B cell (primary cell): ENCODE measurements at regions not wholly inside any gene's neighbourhood (a gene's known extent, or its start where the extent isn't known, plus 50 kb on each side); places are given as distances from the start of the nearest gene placed in this dataset.

Experiments used
- ATAC-seq: fragments of 200-7000 bp; cut with Tn5 transposase; one replicate; pipeline ENCODE4 v1.10.0; 2021; ENCODE audit warnings: low read depth, mild to moderate bottlenecking, moderate number of reproducible peaks, moderate library complexity
- CTCF ChIA-PET: fragments of 350-600 bp; sonication (Branson Sonifier 250); formaldehyde crosslinking; loops from one replicate; lab custom pipeline; 2021; ENCODE audit warnings: antibody characterized with exemption, inconsistent platforms; lab: Charles Lee
- POLR2A ChIA-PET: fragments of 350-600 bp; sonication (Branson Sonifier 250); formaldehyde crosslinking; loops from one replicate; lab custom pipeline; 2021; ENCODE audit warnings: antibody characterized with exemption; lab: Charles Lee
- DNase-seq: peaks from one replicate; pipeline ENCODE4 v3.0.0; 2013
- H2AFZ ChIP-seq: 2 replicates; pipeline ENCODE4 v1.6.1; 2012; ENCODE audit warnings: mild to moderate bottlenecking, low read depth, low read length; ENCODE audit not compliant: insufficient read depth, poor library complexity, severe bottlenecking
- H3K27ac ChIP-seq, 2 donors: 1 replicate in 1 of 2; 2 replicates in 1 of 2; pipeline ENCODE4 v1.5.1; 2012 to 2013; ENCODE audit warnings: low read length in 2 of 2, mild to moderate bottlenecking in 2 of 2, moderate library complexity in 1 of 2
- H3K27me3 ChIP-seq, 4 experiments: fragments of 200-600 bp in 1 of 4; sonication (generic) in 1 of 4; replicated peaks in 1 of 4; 1 replicate in 2 of 4; 2 replicates in 2 of 4; pipeline versions ENCODE4 v1.6.1 to v1.7.0; 2013 to 2016; ENCODE audit warnings: low read length in 3 of 4, mild to moderate bottlenecking in 2 of 4, mixed read lengths in 1 of 4, moderate library complexity in 1 of 4; ENCODE audit not compliant: insufficient read depth in 4 of 4, control insufficient read depth in 3 of 4; ENCODE audit errors: control extremely low read depth in 1 of 4
- H3K36me3 ChIP-seq, 2 experiments: replicated peaks in 1 of 2; 1 replicate in 1 of 2; 2 replicates in 1 of 2; pipeline versions ENCODE4 v1.6.1 to v1.7.1; 2013; ENCODE audit warnings: low read length in 1 of 2; ENCODE audit not compliant: insufficient read depth in 2 of 2, control insufficient read depth in 1 of 2; ENCODE audit errors: control extremely low read depth in 1 of 2, extremely low read depth in 1 of 2
- H3K4me1 ChIP-seq, 2 donors: fragments of 200-600 bp in 1 of 2; sonication (generic) in 1 of 2; 1 replicate in 1 of 2; 2 replicates in 1 of 2; pipeline versions ENCODE4 v1.5.1 to v1.6.1; 2013 to 2017; ENCODE audit warnings: low read length in 2 of 2; ENCODE audit not compliant: control insufficient read depth in 2 of 2, insufficient read depth in 2 of 2
- H3K4me2 ChIP-seq: replicated peaks from 2 replicates; pipeline ENCODE3; 2012; ENCODE audit warnings: mild to moderate bottlenecking, low read depth, low read length; ENCODE audit not compliant: poor library complexity, severe bottlenecking
- H3K4me3 ChIP-seq, 5 experiments: fragments of 200-600 bp in 1 of 5; sonication (generic) in 1 of 5; 1 replicate in 3 of 5; 2 replicates in 2 of 5; pipeline versions ENCODE4 v1.5.1 to v1.7.0; 2011 to 2016; ENCODE audit warnings: low read length in 4 of 5, mild to moderate bottlenecking in 4 of 5, low read depth in 2 of 5, control low read depth in 1 of 5, moderate library complexity in 1 of 5; ENCODE audit not compliant: insufficient read depth in 1 of 5; ENCODE audit errors: control extremely low read depth in 1 of 5, extremely low read depth in 1 of 5
- H3K79me2 ChIP-seq: fragments of 200-600 bp; sonication (generic); one replicate; pipeline ENCODE4 v1.6.0; 2016; ENCODE audit warnings: low read length; ENCODE audit not compliant: control insufficient read depth, insufficient read depth
- H3K9ac ChIP-seq: fragments of 200-600 bp; sonication (generic); 2 replicates; pipeline ENCODE4 v1.6.1; 2017; ENCODE audit warnings: mild to moderate bottlenecking, low read length, moderate library complexity
- H3K9me3 ChIP-seq, 3 donors: one replicate each; pipeline versions ENCODE4 v1.6.1 to v1.7.1; 2013; ENCODE audit warnings: low read length in 2 of 3; ENCODE audit not compliant: control insufficient read depth in 2 of 3, insufficient read depth in 1 of 3; ENCODE audit errors: control extremely low read depth in 1 of 3
- H4K20me1 ChIP-seq: 2 replicates; pipeline ENCODE4 v1.6.0; 2012; ENCODE audit warnings: mild to moderate bottlenecking, low read length; ENCODE audit not compliant: insufficient read depth, control insufficient read depth, poor library complexity, severe bottlenecking
- H3K27ac Mint-ChIP-seq: one replicate; pipeline ENCODE4 v1.8.0; 2021; ENCODE audit warnings: mixed read lengths
- H3K27me3 Mint-ChIP-seq: one replicate; pipeline ENCODE4 v1.8.0; 2021; ENCODE audit warnings: mixed read lengths
- H3K4me1 Mint-ChIP-seq: one replicate; pipeline ENCODE4 v1.8.0; 2021; ENCODE audit warnings: mixed read lengths
- H3K4me3 Mint-ChIP-seq: one replicate; pipeline ENCODE4 v1.8.0; 2021; ENCODE audit warnings: mixed read lengths
- H3K9me3 Mint-ChIP-seq: one replicate; pipeline ENCODE4 v1.8.0; 2022; ENCODE audit warnings: mixed read lengths; ENCODE audit not compliant: insufficient read depth
- EZH2 ChIP-seq: IDR thresholded peaks from 2 replicates; pipeline ENCODE4 v1.6.1; 2012; ENCODE audit warnings: borderline replicate concordance, low read depth, mild to moderate bottlenecking, moderate library complexity, low read length; ENCODE audit not compliant: insufficient read depth, poor library complexity, severe bottlenecking
- WGBS: methylation state at CpG from one replicate; pipeline ENCODE4 v1.1.5; 2013; ENCODE audit warnings: missing lambda C conversion rate; ENCODE audit not compliant: insufficient coverage; 5-methylcytosine and 5-hydroxymethylcytosine counted together
- intact Hi-C: fragments of 100-400 bp; cut with micrococcal nuclease; formaldehyde crosslinking; loops from one replicate; pipeline ENCODE4 v1.10.0; 2022
- TF ChIP-seq, protein P1 (sequence below): fragments of 200-600 bp; IDR thresholded peaks from one replicate; pipeline ENCODE4 v1.8.0; 2022; ENCODE audit warnings: antibody characterized with exemption, mild to moderate bottlenecking

- TF ChIP-seq, protein P1, sequence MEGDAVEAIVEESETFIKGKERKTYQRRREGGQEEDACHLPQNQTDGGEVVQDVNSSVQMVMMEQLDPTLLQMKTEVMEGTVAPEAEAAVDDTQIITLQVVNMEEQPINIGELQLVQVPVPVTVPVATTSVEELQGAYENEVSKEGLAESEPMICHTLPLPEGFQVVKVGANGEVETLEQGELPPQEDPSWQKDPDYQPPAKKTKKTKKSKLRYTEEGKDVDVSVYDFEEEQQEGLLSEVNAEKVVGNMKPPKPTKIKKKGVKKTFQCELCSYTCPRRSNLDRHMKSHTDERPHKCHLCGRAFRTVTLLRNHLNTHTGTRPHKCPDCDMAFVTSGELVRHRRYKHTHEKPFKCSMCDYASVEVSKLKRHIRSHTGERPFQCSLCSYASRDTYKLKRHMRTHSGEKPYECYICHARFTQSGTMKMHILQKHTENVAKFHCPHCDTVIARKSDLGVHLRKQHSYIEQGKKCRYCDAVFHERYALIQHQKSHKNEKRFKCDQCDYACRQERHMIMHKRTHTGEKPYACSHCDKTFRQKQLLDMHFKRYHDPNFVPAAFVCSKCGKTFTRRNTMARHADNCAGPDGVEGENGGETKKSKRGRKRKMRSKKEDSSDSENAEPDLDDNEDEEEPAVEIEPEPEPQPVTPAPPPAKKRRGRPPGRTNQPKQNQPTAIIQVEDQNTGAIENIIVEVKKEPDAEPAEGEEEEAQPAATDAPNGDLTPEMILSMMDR = no peak
- TF ChIP-seq EZH2 = no peak
- Histone ChIP-seq H3K27me3 (no peaks in the 10 kb centered on the region), H4K20me1 (no peaks in the 10 kb centered on the region), H3K27ac (no peak overlapping the region), H3K4me3 (no peak overlapping the region), H3K4me1 (no peaks in the 10 kb centered on the region), H3K36me3 (no peaks in the 10 kb centered on the region), H3K79me2 (no peaks in the 10 kb centered on the region), H3K9me3 (no peaks in the 10 kb centered on the region), H3K4me2 (no peak overlapping the region), H3K9ac (no peak overlapping the region), H2AFZ (no peak overlapping the region)
- Mint-ChIP-seq H3K27me3 (no peaks in the 10 kb centered on the region), H3K27ac (no peak overlapping the region), H3K4me3 (no peak overlapping the region), H3K9me3 (no peaks in the 10 kb centered on the region), H3K4me1 (no peaks in the 10 kb centered on the region)
- CTCF ChIA-PET = no interaction called here
- intact Hi-C loops = no loop called here
- DNase-seq = no peak
- ATAC-seq = no peak
- POLR2A ChIA-PET = no interaction called here
Measured at GRCh38 chr9:80550181-80550580, 978.4 kb downstream of the TLE4 start.

DNA sequence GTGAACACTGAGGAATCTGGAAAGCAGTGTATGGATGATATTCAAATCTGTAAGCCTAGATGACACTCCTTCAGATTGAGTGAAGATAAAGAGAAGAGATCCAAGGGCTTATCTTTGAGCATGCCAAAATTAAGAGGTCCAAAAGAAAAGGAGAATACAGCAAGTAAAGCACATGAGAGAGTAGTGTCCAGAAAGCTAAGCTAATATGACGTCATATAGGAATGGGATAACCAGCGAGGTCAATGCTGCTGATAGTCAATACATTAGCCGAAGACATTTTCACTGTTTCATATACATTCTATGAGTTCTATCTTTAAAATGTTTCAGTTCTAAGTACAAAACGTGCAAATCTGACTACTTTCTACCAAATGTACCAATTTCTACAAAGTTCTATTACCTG is 975.8 kb downstream of the TLE4 start:
- Histone ChIP-seq H3K9me3 (peaks cover 0 to 8% (median 0%) of the 10 kb centered on the region in 3 donors), H2AFZ (no peak overlapping the region), H3K36me3 (no peaks in the 10 kb centered on the region), H3K4me1 (no peaks in the 10 kb centered on the region), H3K79me2 (no peaks in the 10 kb centered on the region), H3K4me3 (no peak overlapping the region), H3K27ac (no peak overlapping the region), H3K4me2 (no peak overlapping the region), H3K27me3 (no peaks in the 10 kb centered on the region), H3K9ac (no peak overlapping the region), H4K20me1 (no peaks in the 10 kb centered on the region)
- ATAC-seq = no peak
- TF ChIP-seq, protein P1 = no peak
- TF ChIP-seq EZH2 = no peak
- ChIA-PET POLR2A (no interaction called here), CTCF (no interaction called here)
- no peaks in the 10 kb centered on the region for H3K4me1 Mint-ChIP-seq
- no peaks in the 10 kb centered on the region for H3K27me3 Mint-ChIP-seq
- intact Hi-C loops = no loop called here
- no peak overlapping the region for H3K4me3 Mint-ChIP-seq
- no peak overlapping the region for H3K27ac Mint-ChIP-seq
- no CpG with 5 or more reads among the region's 4 CpGs for WGBS
- H3K9me3 Mint-ChIP-seq = peaks cover 2% of the 10 kb centered on the region
- DNase-seq = no peak
